B cell (primary cell): ENCODE measurements at regions not wholly inside any gene's neighbourhood (a gene's known extent, or its start where the extent isn't known, plus 50 kb on each side); places are given as distances from the start of the nearest gene placed in this dataset.

Experiments
- ATAC-seq: fragments of 200-7000 bp; cut with Tn5 transposase; one replicate; pipeline ENCODE4 v1.10.0; 2021; ENCODE audit warnings: low read depth, mild to moderate bottlenecking, moderate number of reproducible peaks, moderate library complexity
- CTCF ChIA-PET: fragments of 350-600 bp; sonication (Branson Sonifier 250); formaldehyde crosslinking; loops from one replicate; lab custom pipeline; 2021; ENCODE audit warnings: antibody characterized with exemption, inconsistent platforms; lab: Charles Lee
- POLR2A ChIA-PET: fragments of 350-600 bp; sonication (Branson Sonifier 250); formaldehyde crosslinking; loops from one replicate; lab custom pipeline; 2021; ENCODE audit warnings: antibody characterized with exemption; lab: Charles Lee
- DNase-seq: peaks from one replicate; pipeline ENCODE4 v3.0.0; 2013
- H2AFZ ChIP-seq: 2 replicates; pipeline ENCODE4 v1.6.1; 2012; ENCODE audit warnings: mild to moderate bottlenecking, low read depth, low read length; ENCODE audit not compliant: insufficient read depth, poor library complexity, severe bottlenecking
- H3K27ac ChIP-seq, 2 donors: 1 replicate in 1 of 2; 2 replicates in 1 of 2; pipeline ENCODE4 v1.5.1; 2012 to 2013; ENCODE audit warnings: low read length in 2 of 2, mild to moderate bottlenecking in 2 of 2, moderate library complexity in 1 of 2
- H3K27me3 ChIP-seq, 4 experiments: fragments of 200-600 bp in 1 of 4; sonication (generic) in 1 of 4; replicated peaks in 1 of 4; 1 replicate in 2 of 4; 2 replicates in 2 of 4; pipeline versions ENCODE4 v1.6.1 to v1.7.0; 2013 to 2016; ENCODE audit warnings: low read length in 3 of 4, mild to moderate bottlenecking in 2 of 4, mixed read lengths in 1 of 4, moderate library complexity in 1 of 4; ENCODE audit not compliant: insufficient read depth in 4 of 4, control insufficient read depth in 3 of 4; ENCODE audit errors: control extremely low read depth in 1 of 4
- H3K36me3 ChIP-seq, 2 experiments: replicated peaks in 1 of 2; 1 replicate in 1 of 2; 2 replicates in 1 of 2; pipeline versions ENCODE4 v1.6.1 to v1.7.1; 2013; ENCODE audit warnings: low read length in 1 of 2; ENCODE audit not compliant: insufficient read depth in 2 of 2, control insufficient read depth in 1 of 2; ENCODE audit errors: control extremely low read depth in 1 of 2, extremely low read depth in 1 of 2
- H3K4me1 ChIP-seq, 2 donors: fragments of 200-600 bp in 1 of 2; sonication (generic) in 1 of 2; 1 replicate in 1 of 2; 2 replicates in 1 of 2; pipeline versions ENCODE4 v1.5.1 to v1.6.1; 2013 to 2017; ENCODE audit warnings: low read length in 2 of 2; ENCODE audit not compliant: control insufficient read depth in 2 of 2, insufficient read depth in 2 of 2
- H3K4me2 ChIP-seq: replicated peaks from 2 replicates; pipeline ENCODE3; 2012; ENCODE audit warnings: mild to moderate bottlenecking, low read depth, low read length; ENCODE audit not compliant: poor library complexity, severe bottlenecking
- H3K4me3 ChIP-seq, 5 experiments: fragments of 200-600 bp in 1 of 5; sonication (generic) in 1 of 5; 1 replicate in 3 of 5; 2 replicates in 2 of 5; pipeline versions ENCODE4 v1.5.1 to v1.7.0; 2011 to 2016; ENCODE audit warnings: low read length in 4 of 5, mild to moderate bottlenecking in 4 of 5, low read depth in 2 of 5, control low read depth in 1 of 5, moderate library complexity in 1 of 5; ENCODE audit not compliant: insufficient read depth in 1 of 5; ENCODE audit errors: control extremely low read depth in 1 of 5, extremely low read depth in 1 of 5
- H3K79me2 ChIP-seq: fragments of 200-600 bp; sonication (generic); one replicate; pipeline ENCODE4 v1.6.0; 2016; ENCODE audit warnings: low read length; ENCODE audit not compliant: control insufficient read depth, insufficient read depth
- H3K9ac ChIP-seq: fragments of 200-600 bp; sonication (generic); 2 replicates; pipeline ENCODE4 v1.6.1; 2017; ENCODE audit warnings: mild to moderate bottlenecking, low read length, moderate library complexity
- H3K9me3 ChIP-seq, 3 donors: one replicate each; pipeline versions ENCODE4 v1.6.1 to v1.7.1; 2013; ENCODE audit warnings: low read length in 2 of 3; ENCODE audit not compliant: control insufficient read depth in 2 of 3, insufficient read depth in 1 of 3; ENCODE audit errors: control extremely low read depth in 1 of 3
- H4K20me1 ChIP-seq: 2 replicates; pipeline ENCODE4 v1.6.0; 2012; ENCODE audit warnings: mild to moderate bottlenecking, low read length; ENCODE audit not compliant: insufficient read depth, control insufficient read depth, poor library complexity, severe bottlenecking
- H3K27ac Mint-ChIP-seq: one replicate; pipeline ENCODE4 v1.8.0; 2021; ENCODE audit warnings: mixed read lengths
- H3K27me3 Mint-ChIP-seq: one replicate; pipeline ENCODE4 v1.8.0; 2021; ENCODE audit warnings: mixed read lengths
- H3K4me1 Mint-ChIP-seq: one replicate; pipeline ENCODE4 v1.8.0; 2021; ENCODE audit warnings: mixed read lengths
- H3K4me3 Mint-ChIP-seq: one replicate; pipeline ENCODE4 v1.8.0; 2021; ENCODE audit warnings: mixed read lengths
- H3K9me3 Mint-ChIP-seq: one replicate; pipeline ENCODE4 v1.8.0; 2022; ENCODE audit warnings: mixed read lengths; ENCODE audit not compliant: insufficient read depth
- EZH2 ChIP-seq: IDR thresholded peaks from 2 replicates; pipeline ENCODE4 v1.6.1; 2012; ENCODE audit warnings: borderline replicate concordance, low read depth, mild to moderate bottlenecking, moderate library complexity, low read length; ENCODE audit not compliant: insufficient read depth, poor library complexity, severe bottlenecking
- WGBS: methylation state at CpG from one replicate; pipeline ENCODE4 v1.1.5; 2013; ENCODE audit warnings: missing lambda C conversion rate; ENCODE audit not compliant: insufficient coverage; 5-methylcytosine and 5-hydroxymethylcytosine counted together
- intact Hi-C: fragments of 100-400 bp; cut with micrococcal nuclease; formaldehyde crosslinking; loops from one replicate; pipeline ENCODE4 v1.10.0; 2022
- TF ChIP-seq, protein P1 (sequence below): fragments of 200-600 bp; IDR thresholded peaks from one replicate; pipeline ENCODE4 v1.8.0; 2022; ENCODE audit warnings: antibody characterized with exemption, mild to moderate bottlenecking

DNA sequence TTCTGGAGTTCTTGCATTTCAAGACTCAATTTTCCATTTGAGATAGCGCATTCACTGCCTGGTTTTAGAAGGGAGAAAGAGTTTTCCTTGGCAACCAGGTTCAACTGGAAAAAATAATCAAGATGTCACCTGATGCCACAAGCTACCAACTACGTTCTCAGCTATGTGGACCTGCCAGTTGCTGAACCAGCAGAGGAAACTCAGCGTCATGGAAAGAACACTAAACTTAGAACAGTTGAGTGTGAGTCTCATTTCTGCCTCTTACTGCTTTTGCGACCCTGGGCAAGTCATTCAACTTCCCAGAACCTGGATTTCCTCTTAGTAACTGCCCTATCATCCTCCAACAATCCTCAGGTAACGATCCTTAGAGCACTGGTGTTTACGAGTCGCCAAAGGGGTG lies 373.0 kb upstream of the ESRRG start:
- Histone ChIP-seq H4K20me1 (no peaks in the 10 kb centered on the region), H3K9me3 (peaks cover 0 to 2% (median 0%) of the 10 kb centered on the region in 3 donors), H3K4me2 (no peak overlapping the region), H3K4me1 (no peaks in the 10 kb centered on the region), H3K27ac (no peak overlapping the region), H3K27me3 (peaks cover 0 to 4% (median 0%) of the 10 kb centered on the region in 4 experiments), H3K9ac (no peak overlapping the region), H2AFZ (no peak overlapping the region), H3K79me2 (no peaks in the 10 kb centered on the region), H3K4me3 (no peak overlapping the region), H3K36me3 (no peaks in the 10 kb centered on the region)
- CTCF ChIA-PET: no interaction called here
- intact Hi-C loops: no loop called here
- POLR2A ChIA-PET: no interaction called here
- Mint-ChIP-seq H3K27me3 (peaks cover 20% of the 10 kb centered on the region), H3K4me1 (no peaks in the 10 kb centered on the region), H3K9me3 (no peaks in the 10 kb centered on the region), H3K4me3 (no peak overlapping the region), H3K27ac (no peak overlapping the region)
- WGBS: 88% methylated on average over 6 of the region's 7 CpGs
- TF ChIP-seq EZH2: no peak
- TF ChIP-seq, protein P1, sequence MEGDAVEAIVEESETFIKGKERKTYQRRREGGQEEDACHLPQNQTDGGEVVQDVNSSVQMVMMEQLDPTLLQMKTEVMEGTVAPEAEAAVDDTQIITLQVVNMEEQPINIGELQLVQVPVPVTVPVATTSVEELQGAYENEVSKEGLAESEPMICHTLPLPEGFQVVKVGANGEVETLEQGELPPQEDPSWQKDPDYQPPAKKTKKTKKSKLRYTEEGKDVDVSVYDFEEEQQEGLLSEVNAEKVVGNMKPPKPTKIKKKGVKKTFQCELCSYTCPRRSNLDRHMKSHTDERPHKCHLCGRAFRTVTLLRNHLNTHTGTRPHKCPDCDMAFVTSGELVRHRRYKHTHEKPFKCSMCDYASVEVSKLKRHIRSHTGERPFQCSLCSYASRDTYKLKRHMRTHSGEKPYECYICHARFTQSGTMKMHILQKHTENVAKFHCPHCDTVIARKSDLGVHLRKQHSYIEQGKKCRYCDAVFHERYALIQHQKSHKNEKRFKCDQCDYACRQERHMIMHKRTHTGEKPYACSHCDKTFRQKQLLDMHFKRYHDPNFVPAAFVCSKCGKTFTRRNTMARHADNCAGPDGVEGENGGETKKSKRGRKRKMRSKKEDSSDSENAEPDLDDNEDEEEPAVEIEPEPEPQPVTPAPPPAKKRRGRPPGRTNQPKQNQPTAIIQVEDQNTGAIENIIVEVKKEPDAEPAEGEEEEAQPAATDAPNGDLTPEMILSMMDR: no peak
- no peak for DNase-seq
- no peak for ATAC-seq

DNA sequence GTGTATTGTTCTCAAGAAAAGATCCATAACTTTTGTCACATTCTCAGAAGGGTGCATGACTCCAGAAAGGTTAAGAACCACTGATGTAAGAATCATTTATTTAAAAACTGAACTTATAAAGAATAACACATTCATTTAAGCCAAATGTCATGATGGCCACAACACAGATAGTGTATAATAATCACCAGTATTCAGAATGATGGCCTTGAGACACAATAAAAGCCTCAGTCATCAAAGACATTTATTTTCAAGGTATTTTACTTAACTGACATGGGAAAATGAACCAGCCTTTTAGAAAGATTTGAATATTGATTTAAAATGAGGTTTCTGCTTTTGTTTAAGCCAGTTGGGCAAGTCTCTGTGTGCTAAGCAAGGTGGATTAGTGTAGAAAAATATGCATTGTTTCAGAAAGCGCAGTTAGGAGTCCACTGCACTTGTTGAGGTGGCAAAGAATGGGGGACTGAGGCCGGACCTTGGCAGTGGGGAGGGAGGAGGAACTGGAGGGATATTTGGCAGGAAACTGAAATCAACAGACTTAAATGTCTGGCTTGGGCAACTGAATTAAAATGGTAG lies 371.9 kb upstream of the ESRRG start:
- peaks cover 2% of the 10 kb centered on the region for H3K4me1 Mint-ChIP-seq
- H3K4me3 Mint-ChIP-seq: no peak overlapping the region
- Histone ChIP-seq H3K27me3 (peaks cover 0 to 7% (median 3%) of the 10 kb centered on the region in 4 experiments), H3K79me2 (no peaks in the 10 kb centered on the region), H3K27ac (no peak overlapping the region), H3K4me2 (no peak overlapping the region), H2AFZ (no peak overlapping the region), H4K20me1 (no peaks in the 10 kb centered on the region), H3K4me3 (no peak overlapping the region), H3K9me3 (peaks cover 0 to 2% (median 0%) of the 10 kb centered on the region in 3 donors), H3K36me3 (no peaks in the 10 kb centered on the region), H3K4me1 (no peaks in the 10 kb centered on the region), H3K9ac (no peak overlapping the region)
- TF ChIP-seq, protein P1: no peak
- no peak for TF ChIP-seq EZH2
- CTCF ChIA-PET: no interaction called here
- intact Hi-C loops: no loop called here
- H3K27me3 Mint-ChIP-seq: peaks cover 28% of the 10 kb centered on the region
- no peaks in the 10 kb centered on the region for H3K9me3 Mint-ChIP-seq
- 89% methylated on average over 2 of the region's 2 CpGs for WGBS
- H3K27ac Mint-ChIP-seq: no peak overlapping the region
- ATAC-seq (no peak), DNase-seq (no peak)
- POLR2A ChIA-PET: no interaction called here
